HG03103 (cell line): ENCODE measurements at regions not wholly inside any gene's neighbourhood (a gene's known extent, or its start where the extent isn't known, plus 50 kb on each side); places are given as distances from the start of the nearest gene placed in this dataset.
"Not testable (repeated sequence)": the region's sequence is repeated elsewhere in the genome, so short reads cannot be mapped to it uniquely, and the experiment has no call there.

Experiments
- ATAC-seq: cut with Tn5 transposase; IDR thresholded peaks from one replicate; pipeline ENCODE4 v1.9.1; 2021; ENCODE audit warnings: low read depth; ENCODE audit not compliant: unreplicated experiment

DNA sequence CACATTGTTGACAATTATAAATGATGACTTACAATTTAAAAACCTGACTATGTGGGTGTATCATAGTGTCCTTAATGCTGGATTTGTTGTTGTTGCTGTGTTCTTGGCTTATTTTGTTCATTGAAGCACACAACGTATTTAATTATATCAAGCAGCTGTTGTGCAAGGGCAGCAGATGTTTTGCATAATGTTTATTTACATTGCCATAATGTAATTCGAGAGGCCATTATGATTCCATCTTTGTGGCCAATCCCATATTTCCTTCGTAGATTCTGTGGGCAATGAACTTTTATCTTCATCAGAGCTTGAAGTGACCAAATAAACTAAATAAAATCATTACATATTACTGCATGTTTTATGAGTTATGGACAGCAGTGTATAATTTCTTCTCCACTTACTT, 422.6 kb upstream of the GALNTL6 start:
- ATAC-seq = no peak

DNA sequence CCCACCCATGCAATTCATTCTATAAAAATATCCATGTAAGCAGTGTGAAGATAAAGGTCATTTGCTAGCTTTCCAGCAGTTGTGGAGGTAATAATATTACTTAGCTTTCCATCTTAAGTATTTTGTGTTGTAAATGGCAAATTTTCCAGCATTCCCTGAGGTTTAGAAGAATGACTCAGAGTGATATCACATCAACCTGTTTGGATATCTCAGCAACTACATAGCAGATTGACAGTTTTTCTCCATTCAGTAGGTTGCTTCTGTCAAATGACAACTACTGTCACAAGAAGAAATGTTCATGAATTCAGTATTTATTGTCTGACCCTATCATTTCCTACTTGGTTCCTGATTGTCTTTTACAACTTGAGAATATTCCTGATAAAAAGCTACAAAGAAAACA, 434.9 kb upstream of the GALNTL6 start:
- no peak for ATAC-seq

GRCh38 chr4:171376724-171377123, 436.5 kb upstream of the GALNTL6 start:
- no peak for ATAC-seq

DNA sequence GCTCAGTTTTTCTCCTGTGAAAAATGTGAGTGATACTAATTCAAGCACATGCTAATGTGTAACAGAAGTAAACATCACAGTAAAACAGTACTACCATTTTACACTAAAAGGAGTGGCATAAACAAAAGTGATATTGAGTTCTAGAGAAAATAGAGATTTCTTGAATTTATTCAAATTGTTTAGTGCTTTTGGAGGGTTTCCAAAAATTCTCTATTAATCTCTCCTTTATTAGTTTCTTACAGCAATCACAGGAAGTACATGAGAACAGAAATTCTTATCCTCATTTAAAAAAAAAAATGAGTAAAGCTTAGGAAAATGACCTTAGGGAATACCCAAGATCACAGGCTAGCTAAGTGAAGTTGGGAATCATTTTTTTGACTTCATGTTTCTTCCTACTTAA, 459.7 kb upstream of the GALNTL6 start:
- ATAC-seq = no peak

DNA sequence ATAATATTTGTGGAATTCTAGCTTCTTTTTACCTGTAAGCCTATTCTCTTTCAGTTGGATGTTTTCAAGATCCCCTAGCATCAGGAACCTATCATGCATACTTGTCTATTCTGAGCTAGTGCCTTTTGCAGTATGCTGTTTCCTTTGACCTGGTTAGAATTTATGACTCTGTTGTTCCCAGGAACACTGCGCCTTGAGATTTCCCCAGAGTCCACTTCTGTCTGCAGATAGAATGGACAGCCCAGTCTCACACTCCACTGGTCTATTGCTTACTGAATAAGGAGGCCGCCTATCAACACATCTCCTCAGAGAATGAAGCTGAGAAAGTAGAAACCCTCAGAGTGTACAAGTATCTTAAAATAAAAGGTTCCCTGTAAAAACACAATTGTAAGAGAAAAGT, 465.1 kb upstream of the GALNTL6 start:
- no peak for ATAC-seq

GRCh38 chr4:171342646-171343045, 470.6 kb upstream of the GALNTL6 start:
- no peak for ATAC-seq

- ATAC-seq = no peak
Measured at GRCh38 chr4:171340258-171340657, 472.9 kb upstream of the GALNTL6 start.

DNA sequence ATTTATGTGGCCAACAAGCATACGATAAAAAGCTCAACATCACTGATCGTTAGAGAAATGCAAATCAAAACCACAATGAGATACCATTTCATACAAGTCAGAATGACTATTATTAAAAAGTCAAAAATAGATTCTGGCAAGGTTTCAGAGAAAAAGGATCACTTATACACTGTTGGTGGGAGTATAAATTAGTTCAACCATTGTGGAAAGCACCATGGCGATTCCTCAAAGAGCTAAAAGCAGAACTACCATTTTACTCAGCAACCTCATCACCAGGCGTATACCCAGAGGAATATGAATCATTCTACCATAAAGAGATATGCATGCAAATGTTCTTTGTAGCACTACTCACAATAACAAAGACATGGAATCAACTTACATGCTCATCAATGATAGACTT, 478.7 kb upstream of the GALNTL6 start:
- peak; percentile 56 for ATAC-seq

DNA sequence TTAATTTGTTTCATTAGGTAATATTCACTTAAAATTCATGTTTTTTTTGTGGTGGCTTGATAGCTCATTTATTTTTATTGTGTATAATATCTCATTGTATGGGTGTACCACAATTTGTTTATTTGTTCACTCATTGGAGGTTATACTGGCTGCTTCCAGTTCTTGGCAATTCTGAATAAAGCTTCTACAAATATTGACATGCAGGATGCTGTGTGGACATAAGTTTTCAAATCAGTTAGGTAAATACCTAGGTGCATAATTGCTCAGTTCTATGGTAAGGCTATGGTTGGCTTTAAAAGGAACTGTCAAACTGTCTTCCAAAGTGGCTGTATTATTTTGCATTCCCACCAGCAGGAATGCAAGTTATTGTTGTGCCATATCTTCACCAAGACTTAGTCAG, 504.5 kb upstream of the GALNTL6 start:
- no peak for ATAC-seq

DNA sequence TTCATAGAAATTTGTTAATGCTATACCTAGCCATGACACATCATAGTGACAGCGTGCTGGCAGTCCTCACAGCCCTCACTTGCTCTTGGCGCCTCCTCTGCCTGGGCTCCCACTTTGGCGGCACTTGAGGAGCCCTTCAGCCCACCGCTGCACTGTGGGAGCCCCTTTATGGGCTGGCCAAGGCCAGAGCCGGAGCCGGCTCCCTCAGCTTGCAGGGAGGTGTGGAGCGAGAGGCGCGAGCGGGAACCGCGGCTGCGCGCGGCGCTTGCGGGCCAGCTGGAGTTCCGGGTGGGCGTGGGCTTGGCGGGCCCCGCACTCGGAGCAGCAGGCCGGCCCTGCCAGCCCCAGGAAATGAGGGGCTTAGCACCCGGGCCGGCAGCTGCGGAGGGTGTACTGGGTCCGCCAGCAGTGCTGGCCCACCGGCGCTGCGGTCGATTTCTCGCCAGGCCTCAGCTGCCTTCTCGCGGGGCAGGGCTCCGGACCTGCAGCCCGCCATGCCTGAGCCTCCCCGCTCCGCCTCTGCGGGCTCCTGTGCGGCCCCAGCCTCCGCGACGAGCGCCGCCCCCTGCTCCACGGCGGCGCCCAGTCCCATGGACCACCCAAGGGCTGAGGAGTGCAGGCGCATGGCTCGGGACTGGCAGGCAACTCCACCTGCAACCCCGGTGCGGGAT, 515.0 kb upstream of the GALNTL6 start:
- ATAC-seq = not testable (repeated sequence)

DNA sequence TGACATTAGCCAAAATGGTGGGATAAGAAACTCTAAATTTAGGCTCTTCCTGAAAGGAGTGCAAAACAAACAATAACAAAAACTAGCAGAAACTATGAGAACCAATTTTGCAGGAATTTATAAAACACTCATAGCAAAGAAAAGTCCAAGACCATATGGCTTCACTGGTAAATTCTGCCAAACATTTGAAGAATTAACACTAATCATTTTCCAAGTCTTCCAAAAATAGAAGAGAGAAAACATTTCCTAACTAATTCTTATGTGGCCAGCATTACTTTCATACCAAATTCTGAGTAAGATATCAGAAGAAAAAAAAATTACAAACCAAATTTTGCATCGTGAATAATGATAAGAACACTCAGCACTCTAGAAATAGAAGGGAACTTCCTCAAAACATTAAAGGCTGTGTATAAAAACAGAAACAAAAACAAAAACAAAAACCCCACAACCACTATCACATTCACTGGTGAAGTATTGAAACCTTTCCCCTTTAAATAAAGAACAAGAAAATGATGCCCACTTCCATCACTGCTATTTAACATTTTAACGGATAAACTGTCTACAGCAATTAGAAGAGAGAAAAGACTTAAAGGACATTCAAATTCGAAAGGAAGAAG, 524.3 kb upstream of the GALNTL6 start:
- no peak for ATAC-seq

DNA sequence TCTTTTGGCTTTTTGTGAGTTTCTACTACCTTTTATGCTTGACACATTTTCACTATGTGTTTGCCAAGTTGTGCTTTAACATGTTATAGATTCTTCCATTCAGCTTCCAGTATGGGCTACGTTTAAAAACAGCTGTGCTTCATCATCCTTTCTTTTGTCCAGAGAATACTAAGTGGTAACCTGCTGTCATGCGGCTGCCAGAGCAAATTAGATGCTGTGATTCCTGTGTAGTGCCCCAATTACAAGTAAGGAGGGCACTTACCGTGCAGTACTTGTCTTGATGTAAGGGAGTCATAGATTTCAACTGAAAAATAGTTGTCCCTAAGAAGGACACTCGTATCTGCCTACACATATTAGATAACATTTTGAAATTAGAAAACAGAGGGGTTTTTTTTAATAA, 531.8 kb upstream of the GALNTL6 start:
- ATAC-seq = no peak

DNA sequence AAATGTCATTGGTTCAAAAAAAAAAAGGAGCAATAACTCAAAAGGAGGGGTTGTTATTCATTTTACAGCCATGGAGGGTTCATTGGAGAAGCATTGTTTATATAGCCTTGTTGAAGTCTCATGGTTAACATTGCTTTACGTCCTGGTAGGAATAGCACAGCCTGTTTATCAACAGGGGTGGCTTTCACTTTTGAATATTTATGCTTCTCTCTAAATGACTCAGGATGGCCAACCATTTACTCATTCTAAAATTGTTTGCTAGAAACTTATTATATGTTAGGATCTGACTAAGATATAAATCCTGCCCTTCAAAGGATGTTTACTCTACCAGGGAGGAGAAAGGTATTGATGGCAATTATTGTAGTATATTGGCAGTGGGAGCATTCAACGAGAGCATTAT, 534.1 kb upstream of the GALNTL6 start:
- ATAC-seq = no peak

DNA sequence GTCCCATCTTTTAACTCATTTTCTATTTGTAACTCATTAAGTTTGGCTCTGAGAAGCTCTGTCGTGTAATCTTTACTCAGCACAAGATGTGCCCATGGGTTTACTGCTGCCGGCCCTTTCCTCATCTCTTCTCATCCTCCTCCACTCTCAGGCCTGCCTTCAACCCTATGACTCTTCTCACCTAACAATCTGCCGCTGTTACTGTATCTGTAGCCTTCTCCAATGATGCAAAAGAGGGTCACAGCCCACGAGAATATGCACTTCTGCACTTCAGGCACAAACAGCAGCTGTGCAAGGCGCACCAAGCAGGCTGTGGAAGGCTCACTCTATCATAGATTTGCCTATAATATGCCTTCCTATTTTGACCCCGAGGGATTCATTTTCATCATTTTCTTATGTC, 546.5 kb upstream of the GALNTL6 start:
- ATAC-seq = no peak

- ATAC-seq = no peak
Measured at GRCh38 chr4:171265190-171265818, 547.9 kb upstream of the GALNTL6 start.

- ATAC-seq = no peak
Measured at GRCh38 chr4:171256223-171256622, 557.0 kb upstream of the GALNTL6 start.

DNA sequence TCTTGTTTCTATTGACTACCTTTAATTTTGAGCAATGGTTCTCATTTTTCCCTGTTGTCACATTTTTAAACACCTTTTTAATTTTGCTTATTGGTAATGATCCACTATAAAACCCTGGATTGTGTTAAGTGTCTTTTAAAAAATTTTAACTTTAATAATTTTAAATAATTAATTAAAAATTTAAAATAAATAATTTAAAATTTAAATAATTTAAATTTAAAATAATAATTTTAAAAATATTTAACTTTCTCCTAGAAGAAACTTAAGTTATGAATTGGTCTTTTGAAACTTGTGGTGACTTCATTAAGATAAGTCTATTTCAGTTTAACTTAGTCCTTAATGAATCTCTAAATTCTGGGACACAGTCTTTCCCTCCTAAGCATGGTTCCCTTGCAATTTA, 566.3 kb upstream of the GALNTL6 start:
- no peak for ATAC-seq

DNA sequence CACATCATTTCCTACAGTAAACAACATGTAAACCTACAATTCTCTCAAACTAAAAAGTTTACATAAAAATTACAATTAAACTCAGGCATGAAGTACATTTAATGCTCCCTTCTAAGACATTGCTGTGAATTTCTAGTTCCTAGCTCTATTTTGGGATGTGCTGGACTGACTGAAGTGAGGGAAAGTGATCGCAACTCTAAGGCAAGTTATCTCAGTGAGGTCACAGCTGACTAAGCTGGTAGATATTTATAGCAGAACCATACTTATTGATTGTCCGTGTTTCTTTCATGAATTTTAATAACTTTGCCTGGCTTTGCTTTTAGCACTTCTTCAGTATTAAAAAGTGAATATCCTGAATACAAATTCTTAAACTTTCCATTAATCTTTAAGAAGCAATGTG, 570.4 kb upstream of the GALNTL6 start:
- no peak for ATAC-seq

DNA sequence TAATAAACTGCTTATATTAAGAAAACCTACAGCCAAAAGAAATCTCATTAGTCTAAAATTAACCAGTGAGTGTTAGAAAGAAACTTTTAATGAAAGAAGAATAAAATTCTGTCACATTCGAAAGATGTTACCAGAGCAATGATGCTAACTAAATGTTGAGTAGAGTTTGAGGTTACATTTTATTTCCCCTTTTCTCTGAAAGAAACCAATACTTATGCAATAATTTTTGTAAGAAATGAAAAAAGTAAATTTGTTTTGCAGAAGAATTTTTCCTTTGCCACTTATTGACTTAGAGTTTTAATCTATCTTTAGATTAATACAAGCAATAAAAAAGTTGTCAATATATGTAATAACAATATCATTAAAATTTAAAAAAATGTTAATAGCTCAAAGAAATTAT, 574.0 kb upstream of the GALNTL6 start:
- no peak for ATAC-seq

GRCh38 chr4:171235521-171235920, 577.7 kb upstream of the GALNTL6 start:
- no peak for ATAC-seq

DNA sequence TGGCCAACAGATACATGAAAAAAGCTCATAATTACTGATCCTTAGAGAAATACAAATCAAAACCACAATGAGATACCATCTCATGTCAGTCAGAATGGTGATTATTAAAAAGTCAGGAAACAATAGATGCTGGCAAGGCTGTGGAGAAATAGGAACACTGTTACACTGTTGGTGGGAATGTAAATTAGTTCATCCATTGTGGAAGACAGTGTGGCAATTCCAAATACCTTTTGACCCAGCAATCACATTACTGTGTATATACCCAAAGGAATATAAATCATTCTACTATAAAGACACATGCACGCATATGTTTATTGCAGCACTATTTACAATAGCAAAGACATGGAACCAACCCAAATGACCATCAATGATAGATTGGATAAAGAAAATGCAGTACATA, 583.9 kb upstream of the GALNTL6 start:
- not testable (repeated sequence) for ATAC-seq

GRCh38 chr4:171221181-171221580, 592.0 kb upstream of the GALNTL6 start:
- ATAC-seq = no peak
